ENCODE measurements at regions not wholly inside any gene's neighbourhood (a gene's known extent, or its start where the extent isn't known, plus 50 kb on each side); places are given as distances from the start of the nearest gene placed in this dataset.
A peak's percentile ranks its signal among the peaks of the same experiment; 100 is the strongest.

DNA sequence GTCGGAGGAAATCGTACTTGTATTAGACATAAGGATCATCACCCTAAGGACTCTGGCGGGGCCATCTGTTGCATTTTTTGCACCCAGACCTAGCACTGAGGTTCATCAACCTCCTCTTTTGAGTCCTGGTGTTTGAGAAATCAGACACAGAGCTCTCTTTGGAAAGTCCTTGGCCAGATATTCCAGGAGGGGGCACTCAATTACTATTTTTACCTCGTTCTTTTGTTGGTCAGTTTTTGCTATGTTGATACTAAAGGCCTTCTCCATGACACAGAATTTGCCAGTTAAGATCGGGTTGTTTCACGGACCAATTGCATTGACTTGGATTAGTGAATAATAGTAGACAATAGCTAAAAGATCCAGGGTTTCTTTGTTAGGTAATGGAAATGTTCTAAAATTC is 711.2 kb downstream of the KCNT2 start:
- ATAC-seq (peak; percentile 53), DNase-seq (ENCODE audit: extremely low read depth in 1 of 4, low spot score in 3 of 4) (peak in 2 of 4 experiments; percentile 34 to 72), FAIRE-seq (peak; percentile 23)
- no peaks in the 10 kb centered on the region for H3K27me3 ChIP-seq (ENCODE audit: control insufficient read depth in 2 of 2, insufficient read depth in 2 of 2, low read length in 2 of 2)
- no peaks in the 10 kb centered on the region for H4K20me1 ChIP-seq (replicated peaks; ENCODE audit: control insufficient read depth, insufficient read depth, low read length)
- peaks cover 0 to 22% of the 10 kb centered on the region in 2 experiments; a peak in 2 of 5 replicates for H3K4me1 ChIP-seq (replicated peaks in 1 of 2; ENCODE audit: control insufficient read depth in 2 of 2, insufficient read depth in 2 of 2, low read length in 2 of 2)
- no peaks in the 10 kb centered on the region for H3K36me3 ChIP-seq (ENCODE audit: control insufficient read depth, insufficient read depth, low read length)
- intact Hi-C loops (cut with micrococcal nuclease) (loop anchor here (1.0 to 5.0 kb wide), 7 partner anchors 35 to 1460 kb away; no protein-coding TSS in a partner anchor), in situ Hi-C loops (cut with MboI) (loop anchor here (25.0 kb wide), 1 partner anchor 765 kb away; the partner anchor contains the start of gene CFH)
- H2AFZ ChIP-seq (ENCODE audit: low read depth, low read length) = peak overlapping the region; percentile 34; the same call in 1 of the 2 replicates
- H3K79me2 ChIP-seq (ENCODE audit: control insufficient read depth, insufficient read depth, low read length) = no peaks in the 10 kb centered on the region
- BruUV-seq (replicated peaks) = no TSS peak
- no peak overlapping the region for H3K4me3 ChIP-seq
- POLR2A ChIA-PET = interaction anchor here (0.5 to 1.0 kb wide), 2 partner anchors 11 to 19 kb away, joined by 3 read pairs; no protein-coding TSS in a partner anchor
- no peak overlapping the region for H3K27ac ChIP-seq (ENCODE audit: extremely low read depth, low read depth, low read length)
- CTCF ChIA-PET (ENCODE audit: low intra/inter-chr PET ratio) = no interaction called here
- H3K9ac ChIP-seq (ENCODE audit: insufficient read depth in 1 of 2, low read depth in 2 of 2, low read length in 2 of 2) = no peak overlapping the region
- no peak overlapping the region for H3K4me2 ChIP-seq (ENCODE audit: insufficient read depth, low read length)
- H3K9me3 ChIP-seq (replicated peaks; ENCODE audit: control insufficient read depth, insufficient read depth, low read depth, low read length) = no peaks in the 10 kb centered on the region
- 37% methylated on average over 6 of the region's 6 CpGs for WGBS (ENCODE audit: insufficient coverage, low coverage, missing lambda C conversion rate)
- no peaks in the 10 kb centered on the region for H3K9me1 ChIP-seq (ENCODE audit: control insufficient read depth, insufficient read depth, low read length)
- TF ChIP-seq FOXK2 (conservative IDR thresholded peaks at IDR 0.05 in 1 of 2, IDR thresholded peaks at IDR 0.05 in 1 of 2; ENCODE audit: low read depth in 2 of 2) = peak in 1 of 2 experiments; percentile 21; a peak in 1 of 4 replicates
- TF ChIP-seq ZNF561 (CRISPR knock-in tag; conservative IDR thresholded peaks at IDR 0.05) = no peak
- TF ChIP-seq BRCA1 (IDR thresholded peaks at IDR 0.05) = no peak
- TF ChIP-seq BRCA1 (CRISPR knock-in tag; IDR thresholded peaks at IDR 0.05) = no peak
- TF ChIP-seq NRF1 (conservative IDR thresholded peaks at IDR 0.05 in 1 of 2, IDR thresholded peaks at IDR 0.05 in 1 of 2) = no peak
- no peak for TF ChIP-seq ZBED1 (IDR thresholded peaks at IDR 0.05)
- no peak for TF ChIP-seq NCOR1 (IDR thresholded peaks at IDR 0.05)
- TF ChIP-seq ZNF444 (CRISPR knock-in tag; IDR thresholded peaks at IDR 0.05) = no peak
- no peak for TF ChIP-seq PHF20 (IDR thresholded peaks at IDR 0.05; ENCODE audit: partially characterized antibody)
- no peak for TF ChIP-seq GTF2E2 (tag; IDR thresholded peaks at IDR 0.05)
- no peak for TF ChIP-seq ILF3 (IDR thresholded peaks at IDR 0.05; ENCODE audit: borderline replicate concordance)
- TF ChIP-seq, protein P1, sequence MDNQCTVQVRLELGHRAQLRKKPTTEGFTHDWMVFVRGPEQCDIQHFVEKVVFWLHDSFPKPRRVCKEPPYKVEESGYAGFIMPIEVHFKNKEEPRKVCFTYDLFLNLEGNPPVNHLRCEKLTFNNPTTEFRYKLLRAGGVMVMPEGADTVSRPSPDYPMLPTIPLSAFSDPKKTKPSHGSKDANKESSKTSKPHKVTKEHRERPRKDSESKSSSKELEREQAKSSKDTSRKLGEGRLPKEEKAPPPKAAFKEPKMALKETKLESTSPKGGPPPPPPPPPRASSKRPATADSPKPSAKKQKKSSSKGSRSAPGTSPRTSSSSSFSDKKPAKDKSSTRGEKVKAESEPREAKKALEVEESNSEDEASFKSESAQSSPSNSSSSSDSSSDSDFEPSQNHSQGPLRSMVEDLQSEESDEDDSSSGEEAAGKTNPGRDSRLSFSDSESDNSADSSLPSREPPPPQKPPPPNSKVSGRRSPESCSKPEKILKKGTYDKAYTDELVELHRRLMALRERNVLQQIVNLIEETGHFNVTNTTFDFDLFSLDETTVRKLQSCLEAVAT (IDR thresholded peaks at IDR 0.05) = 0 out of 4 replicates have a peak, but pooled peaks of 1 of the 2 experiments have one; percentile 75
- TF ChIP-seq NCOA6 (IDR thresholded peaks at IDR 0.05) = no peak
- no peak for TF ChIP-seq IRF2 (CRISPR knock-in tag; IDR thresholded peaks at IDR 0.05)
- TF ChIP-seq CBX3 (IDR thresholded peaks at IDR 0.05; ENCODE audit: borderline replicate concordance in 1 of 2, low read length in 2 of 2) = no peak
- TF ChIP-seq, protein P2, sequence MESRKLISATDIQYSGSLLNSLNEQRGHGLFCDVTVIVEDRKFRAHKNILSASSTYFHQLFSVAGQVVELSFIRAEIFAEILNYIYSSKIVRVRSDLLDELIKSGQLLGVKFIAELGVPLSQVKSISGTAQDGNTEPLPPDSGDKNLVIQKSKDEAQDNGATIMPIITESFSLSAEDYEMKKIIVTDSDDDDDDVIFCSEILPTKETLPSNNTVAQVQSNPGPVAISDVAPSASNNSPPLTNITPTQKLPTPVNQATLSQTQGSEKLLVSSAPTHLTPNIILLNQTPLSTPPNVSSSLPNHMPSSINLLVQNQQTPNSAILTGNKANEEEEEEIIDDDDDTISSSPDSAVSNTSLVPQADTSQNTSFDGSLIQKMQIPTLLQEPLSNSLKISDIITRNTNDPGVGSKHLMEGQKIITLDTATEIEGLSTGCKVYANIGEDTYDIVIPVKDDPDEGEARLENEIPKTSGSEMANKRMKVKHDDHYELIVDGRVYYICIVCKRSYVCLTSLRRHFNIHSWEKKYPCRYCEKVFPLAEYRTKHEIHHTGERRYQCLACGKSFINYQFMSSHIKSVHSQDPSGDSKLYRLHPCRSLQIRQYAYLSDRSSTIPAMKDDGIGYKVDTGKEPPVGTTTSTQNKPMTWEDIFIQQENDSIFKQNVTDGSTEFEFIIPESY (CRISPR knock-in tag; IDR thresholded peaks at IDR 0.05) = no peak
- TF ChIP-seq POLR2A (conservative IDR thresholded peaks at IDR 0.05) = no peak
- TF ChIP-seq BRD9 (IDR thresholded peaks at IDR 0.05; ENCODE audit: low read depth, partially characterized antibody) = peak; percentile 58

All from K562 (cell line).